ENCODE measurements at regions not wholly inside any gene's neighbourhood (a gene's known extent, or its start where the extent isn't known, plus 50 kb on each side); places are given as distances from the start of the nearest gene placed in this dataset.

GRCh38 chr22:22433770-22434169, 74.8 kb downstream of the ZNF280B start:
- H3K27ac Mint-ChIP-seq = no peak overlapping the region
- no peaks in the 10 kb centered on the region for H3K36me3 Mint-ChIP-seq (ENCODE audit: low read depth)
- DNase-seq (no peak), ATAC-seq (no peak)
- H3K4me3 Mint-ChIP-seq = no peak overlapping the region
- no peaks in the 10 kb centered on the region for H3K4me1 Mint-ChIP-seq
- H3K27me3 Mint-ChIP-seq = peaks cover 22% of the 10 kb centered on the region
- H3K9me3 Mint-ChIP-seq = no peaks in the 10 kb centered on the region
